ENCODE measurements at regions not wholly inside any gene's neighbourhood (a gene's known extent, or its start where the extent isn't known, plus 50 kb on each side); places are given as distances from the start of the nearest gene placed in this dataset.
A peak's percentile ranks its signal among the peaks of the same experiment; 100 is the strongest.
"Not testable (repeated sequence)": the region's sequence is repeated elsewhere in the genome, so short reads cannot be mapped to it uniquely, and the experiment has no call there.

GRCh38 chr3:101972430-101973162, 123.3 kb downstream of the NFKBIZ start:
- Mint-ChIP-seq H3K4me1 (peaks cover 14% of the 10 kb centered on the region), H3K27ac (peak overlapping the region in 1 of 7 donors; percentile 8), H3K4me3 (no peak overlapping the region), H3K9me3 (peaks cover 0 to 21% (median 9%) of the 10 kb centered on the region in 7 donors), H3K36me3 (peaks cover 0 to 6% of the 10 kb centered on the region in 2 donors), H3K27me3 (ENCODE audit: low read depth in 3 of 3) (peaks cover 0 to 4% (median 0%) of the 10 kb centered on the region in 3 donors)
- Histone ChIP-seq H2AFZ (ENCODE audit: insufficient read depth, low read depth, low read length, poor library complexity, severe bottlenecking) (peak overlapping the region; percentile 1), H3K79me2 (ENCODE audit: insufficient read depth, low read length) (no peaks in the 10 kb centered on the region), H3K27me3 (ENCODE audit: control insufficient read depth in 2 of 2, insufficient read depth in 2 of 2, low read length in 2 of 2) (no peaks in the 10 kb centered on the region), H3K9me3 (replicated peaks in 1 of 2; ENCODE audit: control insufficient read depth in 1 of 2, insufficient read depth in 1 of 2, low read length in 2 of 2) (peaks cover 0 to 6% of the 10 kb centered on the region in 2 donors), H4K20me1 (ENCODE audit: insufficient read depth, low read length) (no peaks in the 10 kb centered on the region), H3K27ac (ENCODE audit: low read depth in 1 of 2, low read length in 2 of 2) (no peak overlapping the region), H3K4me1 (ENCODE audit: control insufficient read depth in 1 of 2, insufficient read depth in 2 of 2, low read length in 2 of 2) (peaks cover 6 to 11% of the 10 kb centered on the region in 2 donors), H3K4me3 (replicated peaks in 1 of 3; ENCODE audit: low read depth in 2 of 3, low read length in 3 of 3) (no peak overlapping the region), H3K4me2 (replicated peaks; ENCODE audit: extremely low read depth, low read length, poor library complexity, severe bottlenecking) (no peak overlapping the region), H3K36me3 (replicated peaks in 1 of 2; ENCODE audit: control insufficient read depth in 1 of 2, insufficient read depth in 2 of 2, low read length in 2 of 2) (no peaks in the 10 kb centered on the region), H3K9ac (ENCODE audit: insufficient read depth, low read length, poor library complexity, severe bottlenecking) (no peak overlapping the region)
- WGBS (ENCODE audit: insufficient coverage): no CpG with 5 or more reads among the region's 2 CpGs
- peak in 2 of 3 donors; percentile 12 to 19 for DNase-seq
- no peak for TF ChIP-seq CTCF (IDR thresholded peaks at IDR 0.05)
- intact Hi-C loops (cut with micrococcal nuclease): no loop called here

GRCh38 chr3:101973163-101973505, 123.8 kb downstream of the NFKBIZ start:
- Mint-ChIP-seq H3K27ac (no peak overlapping the region), H3K27me3 (ENCODE audit: low read depth in 3 of 3) (peaks cover 0 to 4% (median 0%) of the 10 kb centered on the region in 3 donors), H3K4me1 (peaks cover 14% of the 10 kb centered on the region), H3K36me3 (peaks cover 0 to 6% of the 10 kb centered on the region in 2 donors), H3K4me3 (no peak overlapping the region), H3K9me3 (peaks cover 0 to 21% (median 9%) of the 10 kb centered on the region in 7 donors)
- H3K4me2 ChIP-seq (replicated peaks; ENCODE audit: extremely low read depth, low read length, poor library complexity, severe bottlenecking): no peak overlapping the region
- H3K9me3 ChIP-seq (replicated peaks in 1 of 2; ENCODE audit: control insufficient read depth in 1 of 2, insufficient read depth in 1 of 2, low read length in 2 of 2): peaks cover 0 to 6% of the 10 kb centered on the region in 2 donors
- no peaks in the 10 kb centered on the region for H3K79me2 ChIP-seq (ENCODE audit: insufficient read depth, low read length)
- TF ChIP-seq CTCF (IDR thresholded peaks at IDR 0.05): no peak
- H4K20me1 ChIP-seq (ENCODE audit: insufficient read depth, low read length): no peaks in the 10 kb centered on the region
- intact Hi-C loops (cut with micrococcal nuclease): no loop called here
- H2AFZ ChIP-seq (ENCODE audit: insufficient read depth, low read depth, low read length, poor library complexity, severe bottlenecking): no peak overlapping the region
- no CpG with 5 or more reads among the region's 1 CpG for WGBS (ENCODE audit: insufficient coverage)
- H3K4me3 ChIP-seq (replicated peaks in 1 of 3; ENCODE audit: low read depth in 2 of 3, low read length in 3 of 3): no peak overlapping the region
- H3K9ac ChIP-seq (ENCODE audit: insufficient read depth, low read length, poor library complexity, severe bottlenecking): no peak overlapping the region
- H3K27ac ChIP-seq (ENCODE audit: low read depth in 1 of 2, low read length in 2 of 2): no peak overlapping the region
- peaks cover 6 to 11% of the 10 kb centered on the region in 2 donors for H3K4me1 ChIP-seq (ENCODE audit: control insufficient read depth in 1 of 2, insufficient read depth in 2 of 2, low read length in 2 of 2)
- H3K36me3 ChIP-seq (replicated peaks in 1 of 2; ENCODE audit: control insufficient read depth in 1 of 2, insufficient read depth in 2 of 2, low read length in 2 of 2): no peaks in the 10 kb centered on the region
- no peaks in the 10 kb centered on the region for H3K27me3 ChIP-seq (ENCODE audit: control insufficient read depth in 2 of 2, insufficient read depth in 2 of 2, low read length in 2 of 2)
- no peak for DNase-seq

GRCh38 chr3:101975415-101975814, 126.1 kb downstream of the NFKBIZ start:
- H3K27me3 Mint-ChIP-seq (ENCODE audit: low read depth in 3 of 3); DNase-seq; H3K4me3 ChIP-seq (replicated peaks in 1 of 3; ENCODE audit: low read depth in 2 of 3, low read length in 3 of 3); H3K27me3 ChIP-seq (ENCODE audit: control insufficient read depth in 2 of 2, insufficient read depth in 2 of 2, low read length in 2 of 2); H3K9me3 ChIP-seq (replicated peaks in 1 of 2; ENCODE audit: control insufficient read depth in 1 of 2, insufficient read depth in 1 of 2, low read length in 2 of 2); H3K4me3 Mint-ChIP-seq; H2AFZ ChIP-seq (ENCODE audit: insufficient read depth, low read depth, low read length, poor library complexity, severe bottlenecking); H3K4me2 ChIP-seq (replicated peaks; ENCODE audit: extremely low read depth, low read length, poor library complexity, severe bottlenecking); H3K36me3 ChIP-seq (replicated peaks in 1 of 2; ENCODE audit: control insufficient read depth in 1 of 2, insufficient read depth in 2 of 2, low read length in 2 of 2); H3K27ac ChIP-seq (ENCODE audit: low read depth in 1 of 2, low read length in 2 of 2); intact Hi-C loops (cut with micrococcal nuclease); H3K79me2 ChIP-seq (ENCODE audit: insufficient read depth, low read length); H4K20me1 ChIP-seq (ENCODE audit: insufficient read depth, low read length); H3K9ac ChIP-seq (ENCODE audit: insufficient read depth, low read length, poor library complexity, severe bottlenecking); H3K36me3 Mint-ChIP-seq; H3K9me3 Mint-ChIP-seq; H3K27ac Mint-ChIP-seq: not testable (repeated sequence)
- WGBS (ENCODE audit: insufficient coverage): no CpG with 5 or more reads among the region's 1 CpG
- H3K4me1 ChIP-seq (ENCODE audit: control insufficient read depth in 1 of 2, insufficient read depth in 2 of 2, low read length in 2 of 2): peaks cover 6 to 11% of the 10 kb centered on the region in 2 donors
- peaks cover 16% of the 10 kb centered on the region for H3K4me1 Mint-ChIP-seq
